Ishikawa (cell line): ENCODE measurements at regions not wholly inside any gene's neighbourhood (a gene's known extent, or its start where the extent isn't known, plus 50 kb on each side); places are given as distances from the start of the nearest gene placed in this dataset.

Source experiments
- CEBPB ChIP-seq: IDR thresholded peaks from 2 replicates; pipeline ENCODE4 v1.6.1; 2012
- CREB1 ChIP-seq: IDR thresholded peaks from 2 replicates; pipeline ENCODE4 v1.6.1; 2012; ENCODE audit warnings: low read depth
- EGR1 ChIP-seq: IDR thresholded peaks from 2 replicates; pipeline ENCODE4 v1.6.1; 2012
- EP300 ChIP-seq: IDR thresholded peaks from 2 replicates; pipeline ENCODE4 v1.6.1; 2012; ENCODE audit warnings: borderline replicate concordance
- FOXM1 ChIP-seq: IDR thresholded peaks from 2 replicates; pipeline ENCODE4 v1.6.1; 2012; ENCODE audit warnings: low read depth, borderline replicate concordance
- NFIC ChIP-seq: IDR thresholded peaks from 2 replicates; pipeline ENCODE4 v1.6.1; 2012
- RAD21 ChIP-seq: IDR thresholded peaks from 2 replicates; pipeline ENCODE4 v1.6.1; 2012; ENCODE audit warnings: low read depth
- REST ChIP-seq: IDR thresholded peaks from 2 replicates; pipeline ENCODE4 v1.6.1; 2012; ENCODE audit warnings: low read depth, mild to moderate bottlenecking
- TAF1 ChIP-seq: IDR thresholded peaks from 2 replicates; pipeline ENCODE4 v1.6.1; 2012; ENCODE audit warnings: low read depth, mild to moderate bottlenecking
- TCF12 ChIP-seq: IDR thresholded peaks from 2 replicates; pipeline ENCODE4 v1.6.1; 2012; ENCODE audit warnings: low read depth
- TEAD4 ChIP-seq: IDR thresholded peaks from 2 replicates; pipeline ENCODE4 v1.6.1; 2012
- YY1 ChIP-seq: IDR thresholded peaks from 2 replicates; pipeline ENCODE4 v1.6.1; 2012; ENCODE audit warnings: low read depth
- ZBTB7A ChIP-seq: IDR thresholded peaks from 2 replicates; pipeline ENCODE4 v1.6.1; 2012; ENCODE audit warnings: low read depth
- TF ChIP-seq, protein P1 (sequence below): IDR thresholded peaks from 2 replicates; pipeline ENCODE4 v1.6.1; 2012
- TF ChIP-seq, protein P2 (sequence below): IDR thresholded peaks from 2 replicates; pipeline ENCODE4 v1.6.1; 2012

- peak; percentile 63 for TF ChIP-seq RAD21
- TF ChIP-seq, protein P1, sequence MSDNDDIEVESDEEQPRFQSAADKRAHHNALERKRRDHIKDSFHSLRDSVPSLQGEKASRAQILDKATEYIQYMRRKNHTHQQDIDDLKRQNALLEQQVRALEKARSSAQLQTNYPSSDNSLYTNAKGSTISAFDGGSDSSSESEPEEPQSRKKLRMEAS, result peak; percentile 78
- TF ChIP-seq TEAD4, result no peak
- TF ChIP-seq, protein P2, sequence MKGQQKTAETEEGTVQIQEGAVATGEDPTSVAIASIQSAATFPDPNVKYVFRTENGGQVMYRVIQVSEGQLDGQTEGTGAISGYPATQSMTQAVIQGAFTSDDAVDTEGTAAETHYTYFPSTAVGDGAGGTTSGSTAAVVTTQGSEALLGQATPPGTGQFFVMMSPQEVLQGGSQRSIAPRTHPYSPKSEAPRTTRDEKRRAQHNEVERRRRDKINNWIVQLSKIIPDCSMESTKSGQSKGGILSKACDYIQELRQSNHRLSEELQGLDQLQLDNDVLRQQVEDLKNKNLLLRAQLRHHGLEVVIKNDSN, result peak; percentile 14; the same call in 1 of the 2 replicates
- no peak for TF ChIP-seq TCF12
- peak; percentile 34; the same call in 1 of the 2 replicates for TF ChIP-seq REST
These were observed 177.6 kb downstream of the IGLL1 start for GRCh38 chr22:23402275-23403151.

GRCh38 chr22:23401910-23402274 lies 178.2 kb downstream of the IGLL1 start:
- TF ChIP-seq CEBPB (no peak), TEAD4 (no peak), TAF1 (no peak), RAD21 (no peak), EP300 (no peak), NFIC (no peak), FOXM1 (no peak), ZBTB7A (no peak), TCF12 (no peak), EGR1 (no peak), CREB1 (no peak)
- TF ChIP-seq, protein P2, result no peak

DNA sequence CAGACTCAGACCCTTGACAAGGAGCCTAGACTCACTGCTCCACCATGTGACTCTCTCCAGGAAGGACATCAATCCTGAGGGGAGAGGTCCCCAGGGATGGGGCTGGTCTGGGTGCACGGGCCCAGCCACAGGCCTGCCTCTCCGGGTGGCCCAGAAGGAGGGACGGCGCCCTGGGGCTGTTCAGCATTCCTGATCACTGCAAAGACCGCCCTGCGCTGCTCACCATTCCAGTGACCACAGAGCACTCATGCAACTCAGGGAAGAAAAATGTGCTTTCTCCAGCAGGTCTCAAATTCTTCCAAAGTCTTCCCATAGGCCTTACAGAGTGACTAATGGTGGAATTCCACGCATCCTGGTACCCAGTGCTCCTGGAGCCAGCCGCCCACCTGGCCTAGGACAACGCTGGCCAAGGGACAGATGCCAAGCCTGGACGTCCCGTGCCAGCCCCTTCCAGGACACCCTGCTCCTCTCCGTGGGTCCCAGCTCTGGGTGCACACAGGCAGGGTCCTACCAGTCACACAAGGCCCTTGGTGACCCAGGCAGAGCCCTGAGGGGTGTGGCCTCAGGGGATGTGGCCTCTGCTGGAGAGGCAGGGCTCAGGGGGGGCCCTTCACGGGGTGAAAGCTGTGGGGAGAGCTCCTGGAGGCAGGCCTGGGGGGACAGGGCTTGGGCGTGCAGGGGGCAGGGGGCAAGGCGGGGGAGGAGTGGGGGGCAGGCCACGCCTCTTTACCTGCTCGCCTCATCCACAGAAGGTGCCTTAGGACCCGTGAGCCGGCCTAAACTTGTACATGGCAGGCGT lies 178.8 kb downstream of the IGLL1 start:
- TF ChIP-seq RAD21, result no peak
- no peak for TF ChIP-seq FOXM1
- peak; percentile 31; the same call in 1 of the 2 replicates for TF ChIP-seq TEAD4
- TF ChIP-seq NFIC, result no peak
- no peak for TF ChIP-seq CEBPB
- TF ChIP-seq, protein P1, result no peak

DNA sequence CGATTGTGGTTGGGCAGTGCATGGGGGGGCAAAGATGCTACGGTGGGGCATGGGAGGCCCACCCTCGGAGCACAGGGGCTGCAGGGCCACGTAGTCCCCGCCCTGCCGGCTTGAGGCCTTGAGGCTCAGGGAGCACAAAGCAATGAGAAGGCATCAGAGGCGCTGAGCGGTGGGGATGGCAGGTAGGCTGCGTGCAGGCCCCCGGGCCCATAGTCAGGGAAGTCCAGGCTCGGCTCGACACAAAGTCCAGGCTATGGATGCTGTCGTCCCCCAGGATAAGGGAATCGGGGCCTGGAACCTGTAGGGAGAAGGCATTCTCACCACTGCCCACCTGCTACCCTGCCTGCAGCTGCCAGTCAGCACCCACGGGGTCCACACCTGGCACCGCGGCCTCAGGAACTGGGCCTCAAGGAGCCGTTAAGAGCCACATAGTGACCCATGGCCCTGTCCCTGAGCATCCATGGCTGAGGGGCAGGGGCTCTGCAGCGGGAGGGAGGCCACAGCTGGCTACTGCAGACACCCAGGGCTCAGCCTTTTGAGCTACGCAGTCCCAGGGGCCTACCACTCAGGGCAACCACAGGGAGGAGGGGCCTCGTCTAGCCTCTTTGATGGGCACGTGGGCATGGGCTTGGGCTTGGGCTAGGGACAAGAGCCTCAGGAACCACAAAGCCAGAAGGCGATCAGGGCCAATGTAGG lies 179.7 kb downstream of the IGLL1 start:
- TF ChIP-seq EGR1 (no peak), ZBTB7A (no peak), FOXM1 (no peak), CREB1 (no peak), NFIC (no peak)

GRCh38 chr22:23399367-23400285 lies 180.5 kb downstream of the IGLL1 start:
- no peak for TF ChIP-seq NFIC
- TF ChIP-seq FOXM1, result no peak
- TF ChIP-seq EP300, result no peak
- TF ChIP-seq, protein P1, result no peak
- TF ChIP-seq RAD21, result no peak

GRCh38 chr22:23398701-23399366 lies 181.3 kb downstream of the IGLL1 start:
- TF ChIP-seq, protein P2, result no peak
- no peak for TF ChIP-seq EP300
- TF ChIP-seq TCF12, result no peak
- no peak for TF ChIP-seq CREB1
- no peak for TF ChIP-seq YY1
- TF ChIP-seq TAF1, result no peak
- no peak for TF ChIP-seq NFIC
- no peak for TF ChIP-seq FOXM1
- TF ChIP-seq CEBPB, result no peak
- TF ChIP-seq TEAD4, result no peak
- TF ChIP-seq ZBTB7A, result no peak
- TF ChIP-seq, protein P1, result no peak
- TF ChIP-seq REST, result no peak
- TF ChIP-seq EGR1, result no peak
- no peak for TF ChIP-seq RAD21
